ENCODE measurements at regions not wholly inside any gene's neighbourhood (a gene's known extent, or its start where the extent isn't known, plus 50 kb on each side); places are given as distances from the start of the nearest gene placed in this dataset.

DNA sequence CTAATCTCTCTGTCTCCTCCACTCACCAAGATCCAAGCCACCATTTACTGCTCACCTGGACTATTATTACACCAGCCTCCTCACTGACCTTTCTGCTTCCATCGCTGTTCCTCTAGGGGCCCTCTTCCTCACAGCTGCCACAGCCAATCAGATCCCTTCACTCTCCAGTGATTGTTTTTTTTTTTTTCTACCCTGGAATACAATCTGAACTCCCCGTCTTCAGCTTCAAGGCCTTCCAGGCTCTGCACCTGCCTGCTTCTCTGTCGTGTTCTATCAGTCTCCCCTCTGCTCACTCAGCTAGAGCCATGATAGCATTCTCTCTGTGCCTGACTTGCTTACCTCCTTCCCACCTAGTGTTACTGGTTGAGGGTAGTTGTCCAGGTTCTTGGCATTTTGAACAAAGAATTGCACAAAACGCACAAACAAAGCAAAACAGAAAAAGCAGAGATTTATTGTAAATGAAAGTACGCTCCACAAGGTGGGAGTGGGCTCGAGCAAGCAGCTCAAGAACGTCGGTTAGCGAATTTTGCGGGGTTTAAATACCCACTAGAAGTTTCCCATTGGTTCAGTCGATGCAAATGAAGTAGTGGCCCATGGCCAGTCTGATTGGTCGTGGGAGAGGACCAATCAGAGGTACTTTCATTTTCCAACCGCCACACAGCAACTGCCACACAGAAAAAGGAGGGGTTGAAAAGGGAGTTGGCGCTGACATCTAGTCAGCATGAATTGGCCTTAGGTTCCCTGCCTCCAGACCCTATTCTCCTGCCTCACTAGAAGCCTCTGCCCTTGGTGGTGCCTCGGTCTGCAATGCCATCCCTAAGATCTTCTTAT is 188.9 kb downstream of the TLE3 start:
- TF ChIP-seq, protein P1, sequence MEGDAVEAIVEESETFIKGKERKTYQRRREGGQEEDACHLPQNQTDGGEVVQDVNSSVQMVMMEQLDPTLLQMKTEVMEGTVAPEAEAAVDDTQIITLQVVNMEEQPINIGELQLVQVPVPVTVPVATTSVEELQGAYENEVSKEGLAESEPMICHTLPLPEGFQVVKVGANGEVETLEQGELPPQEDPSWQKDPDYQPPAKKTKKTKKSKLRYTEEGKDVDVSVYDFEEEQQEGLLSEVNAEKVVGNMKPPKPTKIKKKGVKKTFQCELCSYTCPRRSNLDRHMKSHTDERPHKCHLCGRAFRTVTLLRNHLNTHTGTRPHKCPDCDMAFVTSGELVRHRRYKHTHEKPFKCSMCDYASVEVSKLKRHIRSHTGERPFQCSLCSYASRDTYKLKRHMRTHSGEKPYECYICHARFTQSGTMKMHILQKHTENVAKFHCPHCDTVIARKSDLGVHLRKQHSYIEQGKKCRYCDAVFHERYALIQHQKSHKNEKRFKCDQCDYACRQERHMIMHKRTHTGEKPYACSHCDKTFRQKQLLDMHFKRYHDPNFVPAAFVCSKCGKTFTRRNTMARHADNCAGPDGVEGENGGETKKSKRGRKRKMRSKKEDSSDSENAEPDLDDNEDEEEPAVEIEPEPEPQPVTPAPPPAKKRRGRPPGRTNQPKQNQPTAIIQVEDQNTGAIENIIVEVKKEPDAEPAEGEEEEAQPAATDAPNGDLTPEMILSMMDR (conservative IDR thresholded peaks at IDR 0.05) = no peak
- TF ChIP-seq EZH2 (IDR thresholded peaks at IDR 0.05; ENCODE audit: low read depth) = no peak

All from PC-9 (cell line).